Transverse colon (tissue), 4 donors: ENCODE measurements at regions not wholly inside any gene's neighbourhood (a gene's known extent, or its start where the extent isn't known, plus 50 kb on each side); places are given as distances from the start of the nearest gene placed in this dataset.

Experiments used
- DNase-seq: peaks from one replicate; pipeline ENCODE4 v3.0.0-alpha.2; 2019
- H3K27ac ChIP-seq, 4 donors: fragments of 200-600 bp; sonication (generic); 2 replicates each; pipeline ENCODE4 v1.5.1; 2016 to 2018; ENCODE audit warnings: inconsistent platforms in 4 of 4
- H3K27me3 ChIP-seq: fragments of 200-600 bp; sonication (generic); 2 replicates; pipeline ENCODE4 v1.5.1; 2017; ENCODE audit warnings: inconsistent platforms
- H3K36me3 ChIP-seq, 4 donors: fragments of 200-600 bp; sonication (generic); 2 replicates each; pipeline ENCODE4 v1.5.1; 2017 to 2019; ENCODE audit warnings: inconsistent platforms in 4 of 4
- H3K4me1 ChIP-seq, 4 donors: fragments of 200-600 bp; sonication (generic); 2 replicates each; pipeline ENCODE4 v1.5.1; 2017 to 2020; ENCODE audit warnings: inconsistent platforms in 4 of 4
- H3K4me3 ChIP-seq, 4 donors: fragments of 200-600 bp; sonication (generic); 1 replicate in 1 of 4; 2 replicates in 3 of 4; pipeline versions ENCODE4 v1.5.1 to v1.6.1; 2017 to 2019; ENCODE audit warnings: inconsistent platforms in 4 of 4
- H3K9me3 ChIP-seq, 2 donors: fragments of 200-600 bp; sonication (generic); 2 replicates each; pipeline ENCODE4 v1.5.1; 2017 to 2019; ENCODE audit warnings: inconsistent platforms in 2 of 2
- EP300 ChIP-seq: sonication (generic); formaldehyde crosslinking; IDR thresholded peaks from one replicate; pipeline ENCODE4 v1.6.1; 2017; ENCODE audit warnings: antibody characterized with exemption, low read depth
- POLR2A ChIP-seq: fragments of 450-650 bp; IDR thresholded peaks from one replicate; pipeline ENCODE4 v1.6.1; 2016; ENCODE audit warnings: antibody characterized with exemption, mild to moderate bottlenecking, moderate library complexity
- POLR2AphosphoS5 ChIP-seq, 3 donors: sonication (generic); formaldehyde crosslinking; IDR thresholded peaks; one replicate each; pipeline ENCODE4 v1.6.1; 2016; ENCODE audit warnings: antibody characterized with exemption in 3 of 3
- WGBS, 2 donors: methylation state at CpG; one replicate each; pipeline ENCODE4 v1.1.5; 2018; ENCODE audit warnings: low coverage in 1 of 2; 5-methylcytosine and 5-hydroxymethylcytosine counted together
- in situ Hi-C, 4 donors: fragments of 200-750 bp; cut with MboI; loops; one replicate each; pipeline versions ENCODE4 v1.15.0 to v1.15.1; 2017; ENCODE audit warnings: low sequenced_read_pairs in 3 of 4, low pct_ligation_motif_present in 1 of 4, low pct_unique_long_range_greater_than_20kb in 1 of 4
- intact Hi-C: fragments of 100-400 bp; cut with DNase I; formaldehyde crosslinking; loops from one replicate; pipeline ENCODE4 v1.15.1; 2023; ENCODE audit warnings: low total_unique reads
- TF ChIP-seq, protein P1 (sequence below), 5 experiments: fragments of 200-600 bp in 3 of 5; fragments of 450-650 bp in 2 of 5; sonication (generic) in 3 of 5; IDR thresholded peaks; 1 replicate in 2 of 5; 2 replicates in 3 of 5; pipeline ENCODE4 v1.5.1; 2016 to 2017; ENCODE audit warnings: antibody characterized with exemption in 5 of 5, inconsistent platforms in 3 of 5, mild to moderate bottlenecking in 2 of 5, moderate library complexity in 1 of 5

DNA sequence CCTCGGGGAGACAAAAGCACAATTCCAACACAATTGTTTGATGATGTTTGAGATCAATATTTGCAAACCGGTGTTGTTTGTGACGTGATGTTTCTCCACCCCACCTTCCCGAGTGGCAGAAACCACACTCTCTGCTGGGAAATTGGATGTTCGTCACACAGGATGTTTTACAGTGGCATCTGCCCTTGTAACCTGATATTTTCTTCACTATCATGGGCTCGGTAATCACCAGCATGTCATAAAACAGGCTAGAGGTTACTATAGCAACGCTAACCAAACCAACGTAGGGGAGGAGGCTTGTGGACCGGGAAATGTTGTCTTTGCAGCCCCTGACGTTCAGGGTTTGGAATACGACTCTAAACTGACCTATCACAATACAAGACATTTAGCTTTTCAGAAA is 454.5 kb downstream of the IRS2 start:
- H3K27ac ChIP-seq, result no peak overlapping the region
- no peaks in the 10 kb centered on the region for H3K27me3 ChIP-seq
- no peak for DNase-seq
- TF ChIP-seq EP300 (no peak), POLR2AphosphoS5 (IDR thresholded peaks at IDR 0.05) (no peak), POLR2A (no peak)
- TF ChIP-seq, protein P1, sequence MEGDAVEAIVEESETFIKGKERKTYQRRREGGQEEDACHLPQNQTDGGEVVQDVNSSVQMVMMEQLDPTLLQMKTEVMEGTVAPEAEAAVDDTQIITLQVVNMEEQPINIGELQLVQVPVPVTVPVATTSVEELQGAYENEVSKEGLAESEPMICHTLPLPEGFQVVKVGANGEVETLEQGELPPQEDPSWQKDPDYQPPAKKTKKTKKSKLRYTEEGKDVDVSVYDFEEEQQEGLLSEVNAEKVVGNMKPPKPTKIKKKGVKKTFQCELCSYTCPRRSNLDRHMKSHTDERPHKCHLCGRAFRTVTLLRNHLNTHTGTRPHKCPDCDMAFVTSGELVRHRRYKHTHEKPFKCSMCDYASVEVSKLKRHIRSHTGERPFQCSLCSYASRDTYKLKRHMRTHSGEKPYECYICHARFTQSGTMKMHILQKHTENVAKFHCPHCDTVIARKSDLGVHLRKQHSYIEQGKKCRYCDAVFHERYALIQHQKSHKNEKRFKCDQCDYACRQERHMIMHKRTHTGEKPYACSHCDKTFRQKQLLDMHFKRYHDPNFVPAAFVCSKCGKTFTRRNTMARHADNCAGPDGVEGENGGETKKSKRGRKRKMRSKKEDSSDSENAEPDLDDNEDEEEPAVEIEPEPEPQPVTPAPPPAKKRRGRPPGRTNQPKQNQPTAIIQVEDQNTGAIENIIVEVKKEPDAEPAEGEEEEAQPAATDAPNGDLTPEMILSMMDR (IDR thresholded peaks at IDR 0.05), result no peak
- 16 to 18% methylated on average over 10 to 11 of the region's 11 CpGs for WGBS, 2 donors
- peaks cover 0 to 2% (median 0%) of the 10 kb centered on the region in 4 donors for H3K4me1 ChIP-seq
- H3K4me3 ChIP-seq, result no peak overlapping the region
- H3K9me3 ChIP-seq, result no peaks in the 10 kb centered on the region
- H3K36me3 ChIP-seq, result no peaks in the 10 kb centered on the region
- in situ Hi-C loops, result no loop called here
- intact Hi-C loops, result no loop called here

DNA sequence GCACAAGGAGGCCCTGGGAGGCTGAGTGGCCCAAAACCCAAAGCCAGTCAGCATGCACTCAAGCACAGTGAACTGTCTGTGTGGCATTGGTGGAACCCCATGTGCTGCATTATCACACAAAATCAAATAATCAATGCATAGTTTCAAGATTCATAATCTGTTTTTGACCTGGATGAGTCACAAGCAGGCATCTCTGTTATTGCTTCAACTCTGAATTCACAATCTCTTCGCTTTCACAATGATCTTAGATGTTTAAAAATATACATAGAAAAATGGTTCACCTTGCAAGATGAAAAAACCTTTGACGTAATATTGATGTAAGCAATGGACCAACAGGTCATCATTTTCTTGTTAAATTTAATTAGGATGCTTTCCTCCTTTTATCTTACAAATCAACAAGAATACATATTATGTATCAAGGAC is 455.4 kb downstream of the IRS2 start:
- intact Hi-C loops, result no loop called here
- 78 to 83% methylated on average over 2 of the region's 2 CpGs for WGBS, 2 donors

DNA sequence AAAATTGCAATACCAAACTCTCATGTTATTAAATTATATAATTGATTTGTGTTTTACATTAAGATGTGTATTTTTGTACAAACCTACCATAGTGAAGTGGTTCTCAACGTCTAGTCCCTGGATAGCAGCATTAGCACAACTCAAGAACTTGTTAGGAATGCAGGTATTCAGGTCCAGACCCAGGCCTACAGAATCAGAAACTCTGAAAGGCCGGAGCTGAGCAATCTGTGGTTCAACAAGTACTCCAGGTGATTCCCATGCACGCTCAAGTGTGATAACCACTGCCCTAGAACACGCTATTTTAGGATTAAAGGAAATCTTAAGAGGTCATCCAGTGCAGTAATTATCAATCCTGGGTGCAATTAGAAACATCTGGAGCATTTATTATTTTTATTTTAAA is 456.3 kb downstream of the IRS2 start:
- Histone ChIP-seq H3K27ac (no peak overlapping the region), H3K27me3 (no peaks in the 10 kb centered on the region), H3K4me3 (no peak overlapping the region), H3K4me1 (no peaks in the 10 kb centered on the region), H3K9me3 (no peaks in the 10 kb centered on the region), H3K36me3 (no peaks in the 10 kb centered on the region)
- no peak for DNase-seq
- in situ Hi-C loops (no loop called here), intact Hi-C loops (no loop called here)
- no peak for TF ChIP-seq EP300
- 70% methylated on average over 4 of the region's 4 CpGs; no CpG with 5 or more reads in 1 of the 2 donors for WGBS, 2 donors

More for the DNA sequence above, 455.4 kb downstream of the IRS2 start:
- in situ Hi-C loops, result no loop called here
- Histone ChIP-seq H3K9me3 (no peaks in the 10 kb centered on the region), H3K27me3 (no peaks in the 10 kb centered on the region), H3K36me3 (no peaks in the 10 kb centered on the region), H3K4me3 (no peak overlapping the region), H3K4me1 (no peaks in the 10 kb centered on the region), H3K27ac (no peak overlapping the region)
- TF ChIP-seq EP300 (no peak), POLR2A (no peak), POLR2AphosphoS5 (IDR thresholded peaks at IDR 0.05) (no peak)
- TF ChIP-seq, protein P1 (IDR thresholded peaks at IDR 0.05), result no peak
- no peak for DNase-seq

DNA sequence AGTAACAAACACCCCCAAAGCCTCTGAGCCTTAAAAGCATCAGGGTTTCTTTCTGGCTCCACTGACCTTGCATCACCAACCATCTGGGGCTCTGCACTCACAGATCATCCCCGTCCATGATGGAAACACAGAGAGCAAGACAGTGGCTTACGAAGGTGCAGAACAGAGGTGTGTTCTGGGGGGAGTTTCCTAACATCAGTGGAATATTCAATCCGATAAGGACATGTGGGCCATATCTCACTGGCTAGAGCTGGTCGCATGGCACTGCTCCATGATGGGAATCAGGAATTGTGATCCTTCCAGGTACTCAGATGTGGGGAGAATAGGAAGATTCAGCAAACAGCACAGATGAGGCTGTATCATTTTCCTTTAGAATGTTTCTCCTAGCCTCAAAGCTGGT is 457.2 kb downstream of the IRS2 start:
- Histone ChIP-seq H3K4me1 (no peaks in the 10 kb centered on the region), H3K36me3 (no peaks in the 10 kb centered on the region), H3K9me3 (no peaks in the 10 kb centered on the region), H3K4me3 (no peak overlapping the region), H3K27me3 (no peaks in the 10 kb centered on the region), H3K27ac (no peak overlapping the region)
- no peak for DNase-seq
- intact Hi-C loops (no loop called here), in situ Hi-C loops (no loop called here)
- TF ChIP-seq, protein P1 (IDR thresholded peaks at IDR 0.05), result no peak
- TF ChIP-seq EP300 (no peak), POLR2A (no peak), POLR2AphosphoS5 (IDR thresholded peaks at IDR 0.05) (no peak)
- 90% methylated on average over 4 of the region's 4 CpGs; no CpG with 5 or more reads in 1 of the 2 donors for WGBS, 2 donors

DNA sequence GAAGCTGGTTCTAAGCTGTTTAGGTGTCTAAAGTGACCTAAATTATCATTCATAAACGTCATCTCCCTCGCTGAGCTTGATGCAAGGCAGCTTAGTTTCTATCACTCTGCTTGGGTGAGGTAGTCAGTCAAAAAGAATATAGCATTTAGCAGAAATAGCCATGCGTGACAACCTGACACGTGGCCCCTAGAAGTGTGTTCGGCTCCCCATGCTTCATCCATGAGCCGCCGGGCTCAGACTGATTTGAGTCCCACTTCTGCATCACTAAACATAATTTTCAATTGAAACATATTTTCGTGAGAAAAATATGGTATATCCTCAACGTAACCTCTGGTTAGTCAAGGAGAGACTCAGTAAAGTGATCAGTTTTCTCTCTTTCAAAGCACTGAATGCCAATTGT is 459.8 kb downstream of the IRS2 start:
- no peak overlapping the region for H3K4me3 ChIP-seq
- no peak for DNase-seq
- no peaks in the 10 kb centered on the region for H3K4me1 ChIP-seq
- TF ChIP-seq POLR2A (no peak), POLR2AphosphoS5 (IDR thresholded peaks at IDR 0.05) (no peak), EP300 (no peak)
- TF ChIP-seq, protein P1 (IDR thresholded peaks at IDR 0.05), result no peak
- no peaks in the 10 kb centered on the region for H3K27me3 ChIP-seq
- intact Hi-C loops, result no loop called here
- no peak overlapping the region for H3K27ac ChIP-seq
- no peaks in the 10 kb centered on the region for H3K9me3 ChIP-seq
- H3K36me3 ChIP-seq, result no peaks in the 10 kb centered on the region
- WGBS, 2 donors, result 56 to 89% methylated on average over 4 to 9 of the region's 9 CpGs
- in situ Hi-C loops, result no loop called here
